PC-9 (cell line): ENCODE measurements at regions not wholly inside any gene's neighbourhood (a gene's known extent, or its start where the extent isn't known, plus 50 kb on each side); places are given as distances from the start of the nearest gene placed in this dataset.

ENCODE experiments used
- BruUV-seq: library from RNA; stranded (reverse); fragments of 400-500 nt; replicated peaks from 2 replicates; lab custom pipeline; 2021; lab: Mats Ljungman, UMichigan
- CTCF ChIA-PET: fragments of 300-600 bp; sonication (Branson Sonifier 250); formaldehyde crosslinking; loops from one replicate; lab custom pipeline; 2022; ENCODE audit warnings: antibody characterized with exemption; lab: Charles Lee
- POLR2A ChIA-PET: fragments of 300-600 bp; sonication (Branson Sonifier 250); formaldehyde crosslinking; loops from one replicate; lab custom pipeline; 2022; ENCODE audit warnings: antibody characterized with exemption; ENCODE audit not compliant: unreplicated experiment; lab: Charles Lee
- DNase-seq, 2 experiments: peaks; one replicate each; pipeline versions ENCODE4 v3.0.0 to v3.0.0-alpha.2; 2015 to 2022; ENCODE audit warnings: mixed read lengths in 1 of 2
- H2AFZ ChIP-seq: fragments of 200-600 bp; sonication (generic); 2 replicates; pipeline ENCODE4 v1.8.1; 2017; ENCODE audit warnings: antibody characterized with exemption
- H3F3A ChIP-seq: fragments of 200-600 bp; sonication (generic); 2 replicates; pipeline ENCODE4 v1.8.1; 2017; ENCODE audit warnings: antibody characterized with exemption, mild to moderate bottlenecking, low read depth; ENCODE audit not compliant: insufficient read depth
- H3K27ac ChIP-seq: fragments of 200-600 bp; sonication (generic); 2 replicates; pipeline ENCODE4 v1.6.1; 2016; ENCODE audit warnings: mixed run types
- H3K27me3 ChIP-seq: fragments of 200-600 bp; sonication (generic); 2 replicates; pipeline ENCODE4 v1.6.1; 2016; ENCODE audit warnings: low read depth, mixed run types; ENCODE audit not compliant: insufficient read depth
- H3K36me3 ChIP-seq: fragments of 200-600 bp; sonication (generic); 2 replicates; pipeline ENCODE4 v1.6.1; 2016; ENCODE audit warnings: low read depth, mixed run types
- H3K4me1 ChIP-seq: fragments of 200-600 bp; sonication (generic); replicated peaks from 2 replicates; pipeline ENCODE4 v1.6.1; 2016; ENCODE audit warnings: mixed run types; ENCODE audit not compliant: insufficient read depth
- H3K4me2 ChIP-seq: fragments of 200-600 bp; sonication (generic); 2 replicates; pipeline ENCODE4 v1.6.1; 2017; ENCODE audit warnings: mixed run types
- H3K4me3 ChIP-seq: fragments of 200-600 bp; sonication (generic); 2 replicates; pipeline ENCODE4 v1.6.1; 2016; ENCODE audit warnings: mixed run types
- H3K79me2 ChIP-seq: fragments of 200-600 bp; sonication (generic); 2 replicates; pipeline ENCODE4 v1.6.1; 2017; ENCODE audit warnings: low read depth, mixed run types
- H3K9me2 ChIP-seq: fragments of 200-600 bp; sonication (generic); 2 replicates; pipeline ENCODE4 v1.8.1; 2017; ENCODE audit warnings: mild to moderate bottlenecking; ENCODE audit not compliant: insufficient read depth
- H3K9me3 ChIP-seq: fragments of 200-600 bp; sonication (generic); 2 replicates; pipeline ENCODE4 v1.8.1; 2016; ENCODE audit warnings: low read depth; ENCODE audit not compliant: insufficient read depth
- H4K20me1 ChIP-seq: fragments of 200-600 bp; sonication (generic); 2 replicates; pipeline ENCODE4 v1.8.1; 2017; ENCODE audit not compliant: insufficient read depth
- CTCF ChIP-seq: fragments of 200-600 bp; sonication (generic); conservative IDR thresholded peaks from 2 replicates; pipeline ENCODE4 v1.6.1; 2017; ENCODE audit warnings: mixed run types, antibody characterized with exemption, mild to moderate bottlenecking, moderate library complexity
- EZH2 ChIP-seq: fragments of 200-600 bp; sonication (generic); IDR thresholded peaks from 2 replicates; pipeline ENCODE4 v1.8.0; 2017; ENCODE audit warnings: antibody characterized with exemption, low read depth
- intact Hi-C: fragments of 100-400 bp; cut with micrococcal nuclease; formaldehyde crosslinking; loops from one replicate; pipeline ENCODE4 v1.10.0; 2022; ENCODE audit not compliant: unreplicated experiment

- Histone ChIP-seq H3K4me3 (peak overlapping the region; percentile 6; the same call in 1 of the 2 replicates), H3K36me3 (no peaks in the 10 kb centered on the region), H2AFZ (peak overlapping the region; percentile 61; the same call in 1 of the 2 replicates), H3K9me3 (no peaks in the 10 kb centered on the region; the same call in 1 of the 2 replicates), H3K4me1 (peaks cover 31% of the 10 kb centered on the region), H3K4me2 (peak overlapping the region; percentile 60), H3K9me2 (no peaks in the 10 kb centered on the region; the same call in 1 of the 2 replicates), H3F3A (peaks cover 29% of the 10 kb centered on the region), H3K27ac (peak overlapping the region; percentile 85), H3K27me3 (no peaks in the 10 kb centered on the region), H4K20me1 (no peaks in the 10 kb centered on the region), H3K79me2 (no peaks in the 10 kb centered on the region)
- ChIA-PET POLR2A (no interaction called here), CTCF (no interaction called here)
- DNase-seq: peak in 1 of 2 experiments; percentile 83
- TF ChIP-seq EZH2 (no peak), CTCF (no peak)
- intact Hi-C loops: no loop called here
- BruUV-seq: no TSS peak
Observed at GRCh38 chr2:118430510-118431164, 342.4 kb downstream of the INSIG2 start.

GRCh38 chr2:118425191-118425590 is 336.9 kb downstream of the INSIG2 start:
- H3K27ac ChIP-seq: no peak overlapping the region
- no TSS peak for BruUV-seq
- H3F3A ChIP-seq: peaks cover 10% of the 10 kb centered on the region
- no peak overlapping the region for H3K4me3 ChIP-seq
- H3K4me2 ChIP-seq: no peak overlapping the region
- no peaks in the 10 kb centered on the region for H3K79me2 ChIP-seq
- no peaks in the 10 kb centered on the region for H3K36me3 ChIP-seq
- H3K9me3 ChIP-seq: peaks cover 15% of the 10 kb centered on the region
- TF ChIP-seq EZH2 (no peak), CTCF (no peak)
- no peak for DNase-seq
- no peaks in the 10 kb centered on the region for H3K27me3 ChIP-seq
- ChIA-PET POLR2A (no interaction called here), CTCF (no interaction called here)
- intact Hi-C loops: no loop called here
- H2AFZ ChIP-seq: no peak overlapping the region
- no peaks in the 10 kb centered on the region for H4K20me1 ChIP-seq
- peaks cover 10% of the 10 kb centered on the region for H3K4me1 ChIP-seq
- no peaks in the 10 kb centered on the region; the same call in 1 of the 2 replicates for H3K9me2 ChIP-seq

- H3K9me2 ChIP-seq: no peaks in the 10 kb centered on the region
- no peaks in the 10 kb centered on the region for H3K79me2 ChIP-seq
- H3K4me3 ChIP-seq: no peak overlapping the region
- peaks cover 19% of the 10 kb centered on the region for H3K9me3 ChIP-seq
- H2AFZ ChIP-seq: no peak overlapping the region
- BruUV-seq: no TSS peak
- H3K36me3 ChIP-seq: no peaks in the 10 kb centered on the region
- no peaks in the 10 kb centered on the region for H3F3A ChIP-seq
- DNase-seq: no peak
- no peaks in the 10 kb centered on the region for H3K27me3 ChIP-seq
- H3K4me2 ChIP-seq: no peak overlapping the region
- ChIA-PET CTCF (no interaction called here), POLR2A (no interaction called here)
- intact Hi-C loops: no loop called here
- H3K27ac ChIP-seq: no peak overlapping the region
- H3K4me1 ChIP-seq: no peaks in the 10 kb centered on the region
- no peak for TF ChIP-seq EZH2
- TF ChIP-seq CTCF: no peak
- H4K20me1 ChIP-seq: no peaks in the 10 kb centered on the region
Observed at GRCh38 chr2:118423776-118424175, 335.5 kb downstream of the INSIG2 start.
